ENCODE measurements at regions not wholly inside any gene's neighbourhood (a gene's known extent, or its start where the extent isn't known, plus 50 kb on each side); places are given as distances from the start of the nearest gene placed in this dataset.

- Histone ChIP-seq H3K27ac (ENCODE audit: low read depth, low read length) (no peak overlapping the region), H3K36me3 (ENCODE audit: insufficient read depth, low read length) (no peaks in the 10 kb centered on the region), H3K27me3 (ENCODE audit: insufficient read depth, low read length) (no peaks in the 10 kb centered on the region), H3K4me1 (ENCODE audit: insufficient read depth, low read length) (no peaks in the 10 kb centered on the region), H3K9me3 (ENCODE audit: insufficient read depth, low read depth, low read length) (peaks cover 20% of the 10 kb centered on the region; the same call in 1 of the 2 replicates), H3K4me3 (ENCODE audit: low read length) (no peak overlapping the region), H3K9ac (ENCODE audit: low read depth, low read length) (no peak overlapping the region)
- 93% methylated on average over 2 of the region's 2 CpGs for WGBS
Measured at GRCh38 chr7:130823060-130823459, 89.1 kb upstream of the KLF14 start.

DNA sequence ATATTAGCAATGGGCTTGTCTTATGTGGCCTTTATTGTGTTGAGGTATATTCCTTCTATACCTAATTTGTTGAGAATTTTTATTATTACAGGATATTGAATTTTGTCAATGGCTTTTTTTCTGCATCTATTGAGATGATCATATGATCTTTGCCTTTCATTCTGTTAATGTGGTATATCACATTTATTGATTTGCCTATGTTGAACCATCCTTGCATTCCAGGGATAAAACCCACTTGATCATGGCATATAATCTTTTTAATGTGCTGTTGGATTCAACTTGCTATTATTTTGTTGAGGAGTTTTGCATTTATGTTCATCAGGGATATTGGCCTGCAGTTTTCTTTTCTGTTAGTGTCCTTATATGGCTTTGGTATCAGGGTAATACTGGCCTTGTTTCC is 91.8 kb upstream of the KLF14 start:
- H3K9ac ChIP-seq (ENCODE audit: low read depth, low read length), result no peak overlapping the region
- no peaks in the 10 kb centered on the region for H3K36me3 ChIP-seq (ENCODE audit: insufficient read depth, low read length)
- no peak overlapping the region for H3K4me3 ChIP-seq (ENCODE audit: low read length)
- no peaks in the 10 kb centered on the region for H3K27me3 ChIP-seq (ENCODE audit: insufficient read depth, low read length)
- H3K27ac ChIP-seq (ENCODE audit: low read depth, low read length), result no peak overlapping the region
- H3K9me3 ChIP-seq (ENCODE audit: insufficient read depth, low read depth, low read length), result peaks cover 20% of the 10 kb centered on the region; the same call in 1 of the 2 replicates
- no peaks in the 10 kb centered on the region for H3K4me1 ChIP-seq (ENCODE audit: insufficient read depth, low read length)

- Histone ChIP-seq H3K4me1 (ENCODE audit: insufficient read depth, low read length) (no peaks in the 10 kb centered on the region), H3K9me3 (ENCODE audit: insufficient read depth, low read depth, low read length) (peaks cover 20% of the 10 kb centered on the region; the same call in 1 of the 2 replicates), H3K36me3 (ENCODE audit: insufficient read depth, low read length) (no peaks in the 10 kb centered on the region), H3K27me3 (ENCODE audit: insufficient read depth, low read length) (no peaks in the 10 kb centered on the region), H3K9ac (ENCODE audit: low read depth, low read length) (no peak overlapping the region), H3K4me3 (ENCODE audit: low read length) (no peak overlapping the region), H3K27ac (ENCODE audit: low read depth, low read length) (no peak overlapping the region)
- 94% methylated on average over 2 of the region's 2 CpGs for whole genome bisulfite sequencing
Measured at GRCh38 chr7:130829415-130829814, 95.4 kb upstream of the KLF14 start.

- Histone ChIP-seq H3K36me3 (ENCODE audit: insufficient read depth, low read length) (no peaks in the 10 kb centered on the region), H3K27me3 (ENCODE audit: insufficient read depth, low read length) (no peaks in the 10 kb centered on the region), H3K4me3 (ENCODE audit: low read length) (no peak overlapping the region), H3K9me3 (ENCODE audit: insufficient read depth, low read depth, low read length) (peaks cover 12% of the 10 kb centered on the region; the same call in 1 of the 2 replicates), H3K27ac (ENCODE audit: low read depth, low read length) (no peak overlapping the region), H3K9ac (ENCODE audit: low read depth, low read length) (no peak overlapping the region), H3K4me1 (ENCODE audit: insufficient read depth, low read length) (no peaks in the 10 kb centered on the region)
- WGBS, result 87% methylated on average over 2 of the region's 3 CpGs
Measured at GRCh38 chr7:130831322-130831721, 97.3 kb upstream of the KLF14 start.

GRCh38 chr7:130831817-130832481 is 97.9 kb upstream of the KLF14 start:
- Histone ChIP-seq H3K27me3 (ENCODE audit: insufficient read depth, low read length) (no peaks in the 10 kb centered on the region), H3K9me3 (ENCODE audit: insufficient read depth, low read depth, low read length) (peaks cover 6% of the 10 kb centered on the region; the same call in 1 of the 2 replicates), H3K27ac (ENCODE audit: low read depth, low read length) (no peak overlapping the region), H3K36me3 (ENCODE audit: insufficient read depth, low read length) (no peaks in the 10 kb centered on the region), H3K9ac (ENCODE audit: low read depth, low read length) (no peak overlapping the region), H3K4me3 (ENCODE audit: low read length) (no peak overlapping the region), H3K4me1 (ENCODE audit: insufficient read depth, low read length) (no peaks in the 10 kb centered on the region)
- 100% methylated on average over 1 of the region's 6 CpGs for WGBS

DNA sequence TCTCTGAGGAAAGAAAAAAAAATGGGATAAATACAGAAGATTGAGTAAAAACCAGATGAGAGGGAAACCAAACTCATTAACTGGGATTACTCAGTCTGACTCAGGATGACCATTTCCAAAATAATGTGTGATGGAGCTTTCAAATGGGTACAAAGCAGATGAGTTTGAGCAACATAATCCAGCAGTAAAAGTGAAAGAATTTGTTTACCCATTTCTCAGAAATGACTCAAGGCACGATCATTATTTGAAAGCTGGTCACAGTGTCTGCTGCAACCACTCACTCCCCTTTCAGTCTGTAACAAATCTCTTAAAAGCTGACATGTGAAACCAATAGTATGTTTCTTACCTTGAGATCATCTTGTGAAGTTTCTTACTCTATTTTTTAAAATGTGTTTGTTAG is 104.7 kb upstream of the KLF14 start:
- Histone ChIP-seq H3K9me3 (ENCODE audit: insufficient read depth, low read depth, low read length) (no peaks in the 10 kb centered on the region), H3K4me3 (ENCODE audit: low read length) (no peak overlapping the region), H3K27me3 (ENCODE audit: insufficient read depth, low read length) (no peaks in the 10 kb centered on the region), H3K36me3 (ENCODE audit: insufficient read depth, low read length) (no peaks in the 10 kb centered on the region), H3K4me1 (ENCODE audit: insufficient read depth, low read length) (no peaks in the 10 kb centered on the region), H3K9ac (ENCODE audit: low read depth, low read length) (no peak overlapping the region), H3K27ac (ENCODE audit: low read depth, low read length) (no peak overlapping the region)
- WGBS, result 84% methylated on average over 1 of the region's 1 CpG

DNA sequence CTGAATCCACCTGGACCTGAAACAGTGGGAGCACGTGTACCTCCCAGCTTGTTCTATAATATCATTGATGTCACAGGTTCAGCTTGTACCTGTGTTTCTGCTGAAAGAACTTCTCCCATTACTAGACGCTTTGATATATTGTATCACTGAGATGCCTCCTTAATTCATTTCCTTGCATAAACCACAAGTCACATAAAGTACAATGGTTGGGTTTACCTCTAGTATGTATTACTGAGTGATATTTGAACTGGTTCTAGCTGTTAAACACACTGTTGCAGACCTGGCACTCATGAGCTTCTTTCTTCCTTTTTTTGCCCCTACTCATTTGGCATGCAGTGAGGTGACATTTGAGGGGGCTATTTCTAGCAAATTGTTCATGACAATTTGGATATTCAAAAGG is 106.6 kb upstream of the KLF14 start:
- Histone ChIP-seq H3K27me3 (ENCODE audit: insufficient read depth, low read length) (no peaks in the 10 kb centered on the region), H3K36me3 (ENCODE audit: insufficient read depth, low read length) (no peaks in the 10 kb centered on the region), H3K9me3 (ENCODE audit: insufficient read depth, low read depth, low read length) (no peaks in the 10 kb centered on the region), H3K9ac (ENCODE audit: low read depth, low read length) (no peak overlapping the region), H3K4me1 (ENCODE audit: insufficient read depth, low read length) (no peaks in the 10 kb centered on the region), H3K27ac (ENCODE audit: low read depth, low read length) (no peak overlapping the region), H3K4me3 (ENCODE audit: low read length) (no peak overlapping the region)
- WGBS, result 91% methylated on average over 2 of the region's 2 CpGs

DNA sequence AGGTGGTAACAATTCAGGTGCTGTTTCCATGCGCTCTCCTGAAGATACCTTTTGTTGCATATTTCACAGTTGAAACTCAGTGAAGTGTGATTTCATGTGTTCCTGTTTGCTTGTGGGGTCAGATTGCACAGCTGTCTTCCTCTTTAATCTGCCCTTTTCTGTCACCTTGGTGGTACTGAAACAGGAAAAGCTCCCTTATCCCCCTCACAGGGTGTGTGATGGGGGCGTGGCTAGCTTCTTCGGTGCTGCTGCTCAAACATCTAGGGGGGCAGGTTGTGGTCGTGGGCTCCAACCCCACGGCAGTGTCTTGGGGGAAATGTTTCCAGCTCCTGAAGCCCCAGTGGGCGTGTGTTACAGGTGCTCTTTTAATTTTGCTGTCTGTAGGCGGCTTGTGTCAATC is 107.4 kb upstream of the KLF14 start:
- H3K4me1 ChIP-seq (ENCODE audit: insufficient read depth, low read length), result no peaks in the 10 kb centered on the region
- no peaks in the 10 kb centered on the region for H3K36me3 ChIP-seq (ENCODE audit: insufficient read depth, low read length)

DNA sequence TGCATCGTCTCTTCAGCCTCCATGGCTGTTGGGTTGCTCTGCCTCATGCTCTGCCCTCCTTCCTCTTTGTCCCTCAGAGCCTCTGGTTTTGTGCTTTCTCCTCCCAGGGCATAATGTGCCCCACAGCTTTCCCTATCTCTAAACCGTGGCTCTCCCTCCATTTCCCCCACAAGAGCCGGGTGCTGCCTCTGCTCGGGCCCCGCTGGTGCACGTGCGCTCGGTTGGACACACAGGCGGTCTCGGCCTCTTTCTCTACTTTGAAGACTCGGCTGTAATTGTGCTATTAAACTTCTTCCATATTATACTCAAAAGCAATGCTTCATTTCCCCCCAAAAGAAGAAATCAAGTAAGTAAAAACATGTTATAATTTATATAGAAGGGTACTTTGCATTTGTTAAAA is 109.7 kb upstream of the KLF14 start:
- Histone ChIP-seq H3K4me1 (ENCODE audit: insufficient read depth, low read length) (no peaks in the 10 kb centered on the region), H3K9ac (ENCODE audit: low read depth, low read length) (no peak overlapping the region), H3K36me3 (ENCODE audit: insufficient read depth, low read length) (no peaks in the 10 kb centered on the region), H3K27ac (ENCODE audit: low read depth, low read length) (no peak overlapping the region), H3K9me3 (ENCODE audit: insufficient read depth, low read depth, low read length) (no peaks in the 10 kb centered on the region), H3K4me3 (ENCODE audit: low read length) (no peak overlapping the region), H3K27me3 (ENCODE audit: insufficient read depth, low read length) (no peaks in the 10 kb centered on the region)
- 94% methylated on average over 11 of the region's 11 CpGs for WGBS

More for the DNA sequence above, 107.4 kb upstream of the KLF14 start:
- no peaks in the 10 kb centered on the region for H3K9me3 ChIP-seq (ENCODE audit: insufficient read depth, low read depth, low read length)
- H3K4me3 ChIP-seq (ENCODE audit: low read length), result no peak overlapping the region
- H3K9ac ChIP-seq (ENCODE audit: low read depth, low read length), result no peak overlapping the region
- 92% methylated on average over 7 of the region's 7 CpGs for WGBS
- no peak overlapping the region for H3K27ac ChIP-seq (ENCODE audit: low read depth, low read length)
- H3K27me3 ChIP-seq (ENCODE audit: insufficient read depth, low read length), result no peaks in the 10 kb centered on the region

DNA sequence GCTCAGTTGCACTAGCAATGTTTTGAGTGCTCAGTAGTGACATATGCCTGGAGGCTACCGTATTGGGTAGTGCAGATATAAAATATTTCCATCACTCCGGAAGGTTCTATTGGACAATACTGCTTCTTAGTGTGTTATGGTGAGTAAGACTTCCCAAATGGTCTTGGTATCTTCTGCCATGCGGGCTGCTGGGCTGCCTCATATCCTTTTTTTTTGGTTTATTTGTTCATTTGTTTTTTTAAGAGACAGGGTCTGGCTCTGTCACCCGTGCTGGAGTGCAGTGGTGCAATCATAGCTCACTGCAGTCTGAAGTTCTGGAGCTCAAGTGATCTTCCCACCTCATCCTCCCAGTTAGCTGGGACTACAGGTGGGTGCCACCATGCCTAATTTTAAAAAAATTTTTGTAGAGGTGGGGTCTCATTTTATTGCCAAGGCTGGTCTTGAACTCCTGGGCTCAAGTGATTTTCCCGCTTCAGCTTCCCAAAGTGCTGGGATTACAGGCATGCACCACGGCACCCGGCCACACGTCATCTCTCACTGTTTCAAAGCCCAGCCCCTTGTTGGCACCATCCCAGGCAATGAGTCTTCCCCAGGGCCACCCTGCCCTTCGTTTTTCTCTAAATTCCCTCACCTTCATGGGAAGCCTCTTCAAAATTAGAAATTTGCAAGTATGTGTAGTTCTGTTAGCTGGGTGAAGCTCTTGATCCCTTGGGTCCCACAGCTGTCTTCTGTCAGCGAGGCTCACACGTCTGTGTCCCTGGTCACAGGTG is 111.0 kb upstream of the KLF14 start:
- H3K4me1 ChIP-seq (ENCODE audit: insufficient read depth, low read length), result no peaks in the 10 kb centered on the region
- no peak overlapping the region for H3K9ac ChIP-seq (ENCODE audit: low read depth, low read length)
- H3K9me3 ChIP-seq (ENCODE audit: insufficient read depth, low read depth, low read length), result no peaks in the 10 kb centered on the region
- H3K36me3 ChIP-seq (ENCODE audit: insufficient read depth, low read length), result no peaks in the 10 kb centered on the region
- no peak overlapping the region for H3K4me3 ChIP-seq (ENCODE audit: low read length)
- no peak overlapping the region for H3K27ac ChIP-seq (ENCODE audit: low read depth, low read length)
- H3K27me3 ChIP-seq (ENCODE audit: insufficient read depth, low read length), result no peaks in the 10 kb centered on the region
- WGBS, result 92% methylated on average over 11 of the region's 11 CpGs

DNA sequence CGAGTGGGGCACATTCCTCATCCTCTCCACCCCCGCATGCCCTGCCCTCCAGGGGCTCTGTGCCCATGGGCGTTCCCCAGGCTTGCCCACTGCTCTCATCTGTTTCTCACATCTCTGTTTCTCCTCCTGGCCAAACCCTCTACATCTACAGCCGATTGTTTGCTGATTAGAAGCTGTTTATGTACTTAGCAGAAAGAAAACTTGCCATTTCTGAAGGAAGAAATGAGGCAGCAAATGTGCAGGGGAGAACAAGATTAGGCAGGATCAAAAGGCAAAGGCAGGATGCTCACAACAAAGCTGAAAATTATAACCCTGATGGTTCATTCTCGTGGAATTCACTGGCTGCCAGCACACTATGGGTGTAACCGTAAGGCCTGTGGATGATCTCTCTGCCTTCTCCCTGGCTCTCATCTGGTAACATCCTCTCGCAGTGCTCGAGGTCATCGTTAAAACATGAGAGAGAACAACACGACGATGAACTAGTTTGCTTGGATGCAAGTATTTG is 111.6 kb upstream of the KLF14 start:
- H3K27me3 ChIP-seq (ENCODE audit: insufficient read depth, low read length), result no peaks in the 10 kb centered on the region
- no peak overlapping the region for H3K27ac ChIP-seq (ENCODE audit: low read depth, low read length)
- H3K4me3 ChIP-seq (ENCODE audit: low read length), result no peak overlapping the region
- H3K4me1 ChIP-seq (ENCODE audit: insufficient read depth, low read length), result no peaks in the 10 kb centered on the region
- H3K9ac ChIP-seq (ENCODE audit: low read depth, low read length), result no peak overlapping the region
- WGBS, result 90% methylated on average over 11 of the region's 11 CpGs
- no peaks in the 10 kb centered on the region for H3K36me3 ChIP-seq (ENCODE audit: insufficient read depth, low read length)
- no peaks in the 10 kb centered on the region for H3K9me3 ChIP-seq (ENCODE audit: insufficient read depth, low read depth, low read length)

Data from HUES64 (cell line).